UCSD-AML1 (cell line): ENCODE measurements at regions not wholly inside any gene's neighbourhood (a gene's known extent, or its start where the extent isn't known, plus 50 kb on each side); places are given as distances from the start of the nearest gene placed in this dataset.
"Not testable (repeated sequence)": the region's sequence is repeated elsewhere in the genome, so short reads cannot be mapped to it uniquely, and the experiment has no call there.

ENCODE experiments used
- DNase-seq: peaks from one replicate; lab custom pipeline; 2025; ENCODE audit not compliant: unreplicated experiment; lab: John Stamatoyannopoulos, UW

DNA sequence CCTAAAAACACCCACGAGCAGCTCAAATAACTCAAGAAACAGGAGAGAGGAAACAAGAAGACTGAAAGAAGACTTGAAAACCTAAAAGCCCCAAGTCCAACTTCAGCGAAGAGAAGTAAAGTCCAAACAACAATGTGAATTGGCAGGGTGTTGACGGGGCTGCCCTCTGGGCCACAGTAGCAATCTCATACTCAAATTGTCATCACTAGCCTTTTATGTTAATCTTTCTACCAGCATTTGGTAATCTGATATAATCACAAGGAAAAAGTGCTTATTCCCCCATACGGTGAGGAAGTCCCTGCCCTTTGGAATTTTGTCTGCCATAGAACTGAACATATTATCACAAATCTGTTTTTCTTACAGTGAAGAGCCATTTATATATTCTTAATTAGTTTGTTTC lies 51.5 kb upstream of the IFNE start:
- DNase-seq = no peak

DNA sequence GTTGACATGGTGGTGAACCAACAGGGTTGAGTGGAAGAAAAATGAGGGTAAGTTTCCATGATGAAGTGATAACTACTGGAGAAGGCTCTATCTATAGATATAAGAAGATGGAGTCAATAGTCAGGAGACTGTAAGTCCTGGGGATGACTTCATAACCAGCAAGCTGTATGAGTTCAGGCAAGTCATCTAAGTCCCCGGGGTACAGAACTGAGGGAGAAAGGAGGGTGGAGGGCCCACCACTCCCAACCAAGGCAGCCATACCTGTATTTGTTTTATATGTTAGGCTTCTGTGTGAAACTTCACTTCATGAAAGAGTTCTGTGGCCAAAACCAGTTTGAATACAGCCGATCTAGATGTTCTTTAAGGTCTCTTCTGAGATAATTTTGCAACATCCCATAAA lies 53.3 kb upstream of the IFNE start:
- no peak for DNase-seq

DNA sequence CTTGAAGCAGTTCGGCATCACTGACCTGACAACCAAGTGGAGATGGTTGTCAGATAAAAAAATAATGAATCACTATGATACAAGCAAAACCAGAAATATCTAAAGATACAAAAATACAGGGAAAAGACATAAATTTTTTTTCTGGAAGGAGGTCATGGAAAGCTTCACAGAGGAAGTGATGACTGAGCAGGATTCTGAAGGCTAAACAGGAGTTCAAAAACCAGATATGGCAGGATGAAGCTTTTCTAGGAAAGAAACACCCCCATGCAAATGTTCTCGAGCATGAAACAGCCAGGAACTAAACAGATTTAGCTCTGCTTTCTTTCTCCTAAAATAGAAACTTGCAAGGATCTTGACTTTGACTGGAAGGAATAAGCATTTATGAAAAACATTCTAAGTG lies 60.7 kb upstream of the IFNE start:
- no peak for DNase-seq

DNA sequence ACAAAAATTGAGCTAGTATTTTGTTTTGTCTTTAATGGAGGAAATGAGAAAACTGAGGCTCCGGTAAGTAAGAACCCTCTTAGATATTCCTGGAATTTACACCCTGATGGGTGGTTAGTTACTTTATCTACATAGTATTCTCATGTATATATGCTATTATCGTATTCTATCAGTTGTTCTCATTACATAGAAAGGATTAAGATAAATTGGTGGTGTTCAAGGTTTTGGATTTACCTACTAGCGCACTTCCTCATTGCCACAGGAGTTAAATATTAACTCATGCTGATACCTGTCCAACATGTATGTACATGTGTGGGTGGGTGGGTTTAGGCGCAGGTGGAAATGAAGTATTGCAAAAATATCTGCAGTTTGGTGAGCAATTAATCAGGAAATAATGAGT lies 61.1 kb upstream of the IFNE start:
- no peak for DNase-seq

DNA sequence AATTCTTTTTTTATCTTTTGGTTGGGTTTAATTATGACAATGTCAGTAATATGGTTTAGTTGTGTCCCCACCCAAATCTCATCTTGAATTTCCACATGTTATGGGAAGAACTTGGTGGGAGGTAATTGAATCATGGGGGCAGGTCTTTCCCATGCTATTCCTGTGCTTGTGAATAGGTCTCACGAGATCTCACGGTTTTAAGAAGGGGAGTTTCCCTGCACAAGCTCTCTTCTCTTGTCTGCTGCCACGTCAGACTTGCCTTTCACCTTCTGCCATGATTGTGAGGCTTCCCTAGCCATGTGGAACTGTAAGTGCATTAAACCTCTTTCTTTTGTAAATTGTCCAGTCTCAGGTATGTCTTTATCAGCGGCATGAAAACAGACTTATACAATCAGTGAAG lies 61.7 kb upstream of the IFNE start:
- not testable (repeated sequence) for DNase-seq

DNA sequence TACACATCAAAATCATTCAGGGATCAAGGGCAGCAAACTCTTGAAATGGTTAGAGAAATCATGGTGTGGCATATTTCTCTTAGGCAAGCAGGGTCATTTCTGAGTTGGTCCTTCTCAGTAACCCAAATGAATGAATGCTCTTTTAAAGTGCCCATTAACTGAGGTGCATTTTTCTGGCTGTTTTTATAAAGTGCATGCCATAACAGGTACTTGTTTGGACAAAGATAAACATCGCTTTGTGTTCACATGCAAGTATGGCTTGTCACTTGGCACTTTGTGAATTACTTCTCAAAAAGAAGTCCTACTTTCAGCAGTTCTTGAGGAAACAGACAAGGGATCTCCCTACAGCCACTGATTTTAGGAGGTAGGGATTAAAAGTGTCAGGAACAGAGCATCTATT lies 64.8 kb upstream of the IFNE start:
- DNase-seq = no peak

DNA sequence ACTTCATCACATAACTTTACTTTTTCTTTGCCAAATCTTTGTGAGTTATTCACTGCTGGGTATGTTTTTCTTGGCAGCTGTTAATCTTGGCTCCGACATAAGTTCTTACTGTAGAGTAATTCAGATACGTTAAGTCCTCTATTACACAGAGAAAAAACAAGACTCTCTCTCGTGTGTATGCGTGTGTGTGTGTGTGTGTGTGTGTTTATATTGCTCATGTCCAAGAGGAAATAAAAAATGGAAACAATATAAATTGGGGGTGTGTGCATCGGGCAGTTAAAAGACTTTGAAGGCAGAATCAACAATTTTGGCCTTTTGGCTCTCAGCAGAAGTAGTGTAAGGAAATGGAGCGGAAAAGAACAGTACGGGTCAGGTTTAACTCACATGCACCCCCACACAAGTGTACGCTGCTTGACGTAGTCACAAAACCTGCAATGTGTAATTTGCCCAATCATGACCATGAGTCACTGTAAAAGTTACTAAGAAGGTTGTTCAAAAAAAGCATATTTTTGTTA lies 67.2 kb upstream of the IFNE start:
- no peak for DNase-seq

DNA sequence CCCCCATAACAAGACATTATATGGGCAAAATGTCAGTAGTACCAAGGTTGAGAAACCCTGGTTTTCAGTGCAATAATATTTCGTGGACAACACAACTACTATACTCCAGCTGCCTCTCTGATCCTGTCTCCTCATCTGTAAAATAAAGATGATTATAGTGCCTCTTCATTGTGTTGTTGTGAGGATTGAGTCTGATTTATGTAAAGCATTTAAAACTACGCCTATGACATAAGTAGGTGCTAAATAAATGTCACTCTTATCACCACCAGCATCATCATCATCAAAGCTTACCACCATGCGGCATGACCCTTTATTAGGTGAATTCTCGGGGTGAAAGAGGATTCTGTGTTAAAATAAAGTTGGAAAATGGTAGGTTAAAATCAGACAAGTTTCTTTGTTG lies 67.8 kb upstream of the IFNE start:
- no peak for DNase-seq

DNA sequence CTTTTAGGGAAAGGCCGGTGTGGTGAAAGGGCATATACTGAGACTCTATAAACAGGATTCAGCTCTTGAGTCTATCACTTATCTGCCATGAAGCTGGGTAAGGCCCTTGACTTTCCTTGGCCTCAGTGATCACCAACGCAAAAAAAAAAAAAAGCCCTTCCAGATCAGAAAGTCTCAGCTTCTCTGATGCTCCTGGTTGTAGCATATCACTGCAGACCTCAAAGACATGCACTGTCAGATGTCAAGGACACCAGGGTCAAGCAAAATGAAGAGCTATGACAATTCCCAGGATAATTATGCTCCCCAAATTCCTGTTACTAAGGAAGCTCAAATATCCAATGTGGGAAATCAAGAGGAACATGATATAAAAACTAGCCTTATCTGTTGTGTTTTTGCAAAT lies 68.3 kb upstream of the IFNE start:
- no peak for DNase-seq

DNA sequence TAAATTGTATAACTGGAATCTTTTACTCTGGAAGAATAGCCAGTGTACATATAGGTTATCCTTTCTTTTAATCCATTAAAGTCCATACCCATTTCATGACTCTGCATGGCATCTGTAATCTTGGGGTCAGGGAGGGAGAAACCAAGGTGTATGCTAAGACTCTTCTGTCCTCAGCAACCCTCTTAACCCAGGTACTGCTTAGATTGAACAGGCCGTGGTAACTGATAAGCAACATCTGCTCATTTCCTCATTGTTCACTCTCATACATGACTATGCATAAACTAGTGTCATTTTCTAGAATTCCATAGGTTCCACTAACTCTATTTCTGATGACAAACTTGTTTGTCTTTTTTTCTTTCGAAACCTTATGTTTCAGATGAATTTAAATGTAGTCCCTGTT lies 69.3 kb upstream of the IFNE start:
- DNase-seq = no peak

DNA sequence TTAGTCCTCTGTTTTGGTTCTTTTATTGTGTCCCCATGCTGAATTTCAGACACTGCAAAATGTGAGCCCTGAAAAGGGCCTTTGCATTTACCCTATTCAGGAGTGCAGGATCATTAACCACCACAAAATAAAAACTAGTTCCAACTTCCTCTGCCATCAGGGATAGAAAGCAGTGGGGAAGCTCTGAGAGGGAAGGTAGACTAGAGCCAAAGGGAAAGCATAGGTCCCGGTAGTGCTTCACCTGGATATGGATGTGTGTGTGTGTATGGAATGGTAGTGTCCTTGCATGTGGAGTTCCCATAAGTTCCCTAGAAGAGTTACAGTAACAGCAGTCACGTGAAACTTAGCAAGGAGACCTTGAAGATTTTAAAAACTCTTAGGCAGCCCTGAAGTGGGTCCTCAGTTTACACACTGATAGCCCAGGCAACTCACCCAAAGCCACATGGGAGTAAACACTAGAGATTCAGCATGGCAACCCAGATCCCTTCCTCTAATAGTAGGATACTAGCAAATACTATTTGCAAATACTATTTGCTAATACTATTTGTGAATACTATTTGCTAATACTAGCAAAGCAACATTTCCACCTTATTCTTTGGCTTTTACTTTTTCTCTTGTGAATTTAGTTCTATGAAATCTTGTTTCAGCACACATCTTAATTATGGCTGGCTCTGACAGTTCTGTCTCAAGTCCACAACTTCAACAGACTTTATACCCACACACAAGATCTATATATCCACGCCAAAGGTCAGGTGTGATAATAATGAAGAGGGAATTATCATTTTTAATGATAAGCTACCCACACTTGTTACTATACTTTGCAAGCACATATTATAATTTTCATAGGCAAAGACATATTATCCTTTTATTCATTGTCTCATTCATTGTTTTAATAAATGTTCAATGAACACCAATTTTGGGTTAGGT lies 70.4 kb upstream of the IFNE start:
- DNase-seq = no peak

DNA sequence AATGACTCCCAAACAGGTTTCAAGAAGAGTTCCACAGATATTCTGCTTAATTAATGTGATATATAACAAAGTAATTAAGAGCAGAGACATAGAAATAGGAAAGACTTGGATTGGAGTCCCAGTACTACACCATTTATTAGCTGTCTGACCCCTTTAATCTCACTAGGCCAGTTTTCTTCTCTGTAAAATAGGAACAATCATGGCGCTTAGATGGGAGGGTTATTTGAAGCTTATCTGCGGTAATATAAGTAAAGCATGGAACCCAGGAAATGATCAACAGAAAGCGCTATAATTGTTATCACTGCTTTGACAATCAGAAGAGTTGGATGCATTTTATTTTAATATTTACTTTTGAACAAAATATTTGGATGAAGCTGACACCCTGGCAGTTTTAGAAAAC lies 71.3 kb upstream of the IFNE start:
- no peak for DNase-seq

DNA sequence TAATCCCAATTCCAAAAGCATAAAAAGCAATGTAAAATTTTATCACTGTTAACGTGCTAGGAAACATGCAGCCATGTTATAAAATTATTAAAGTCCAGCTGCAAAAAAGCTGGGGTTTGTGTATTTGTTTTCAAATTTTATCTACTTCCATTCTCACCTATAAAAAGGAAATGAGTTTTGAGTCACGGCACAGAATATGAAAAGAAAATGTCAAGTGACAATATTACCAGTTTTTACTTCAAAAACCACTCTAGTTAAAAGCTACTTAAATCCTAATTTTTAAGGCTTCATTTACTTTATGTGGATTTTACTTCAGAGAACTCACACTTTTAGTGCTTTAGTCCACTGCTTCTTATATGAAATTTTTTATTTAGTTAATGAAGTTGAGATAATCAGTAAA lies 72.7 kb upstream of the IFNE start:
- no peak for DNase-seq

DNA sequence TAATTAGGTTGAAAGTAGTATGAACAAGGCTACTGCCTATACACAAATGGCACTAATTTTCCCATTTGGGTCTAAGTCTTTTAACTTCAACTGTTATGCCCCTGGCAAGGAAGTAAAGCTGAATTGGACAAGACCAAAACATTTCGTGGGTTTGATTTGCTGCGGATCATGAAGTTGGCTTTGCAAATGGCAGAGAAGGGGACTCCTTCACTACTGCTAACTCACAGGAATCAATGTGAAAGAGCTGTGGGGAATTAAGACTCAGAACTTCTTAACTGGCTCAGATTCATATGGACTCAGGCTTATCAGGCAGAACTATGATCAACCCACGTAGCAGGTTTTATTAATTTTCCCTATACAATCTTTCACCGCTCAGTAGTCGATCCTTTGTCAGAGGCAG lies 73.8 kb upstream of the IFNE start:
- no peak for DNase-seq

DNA sequence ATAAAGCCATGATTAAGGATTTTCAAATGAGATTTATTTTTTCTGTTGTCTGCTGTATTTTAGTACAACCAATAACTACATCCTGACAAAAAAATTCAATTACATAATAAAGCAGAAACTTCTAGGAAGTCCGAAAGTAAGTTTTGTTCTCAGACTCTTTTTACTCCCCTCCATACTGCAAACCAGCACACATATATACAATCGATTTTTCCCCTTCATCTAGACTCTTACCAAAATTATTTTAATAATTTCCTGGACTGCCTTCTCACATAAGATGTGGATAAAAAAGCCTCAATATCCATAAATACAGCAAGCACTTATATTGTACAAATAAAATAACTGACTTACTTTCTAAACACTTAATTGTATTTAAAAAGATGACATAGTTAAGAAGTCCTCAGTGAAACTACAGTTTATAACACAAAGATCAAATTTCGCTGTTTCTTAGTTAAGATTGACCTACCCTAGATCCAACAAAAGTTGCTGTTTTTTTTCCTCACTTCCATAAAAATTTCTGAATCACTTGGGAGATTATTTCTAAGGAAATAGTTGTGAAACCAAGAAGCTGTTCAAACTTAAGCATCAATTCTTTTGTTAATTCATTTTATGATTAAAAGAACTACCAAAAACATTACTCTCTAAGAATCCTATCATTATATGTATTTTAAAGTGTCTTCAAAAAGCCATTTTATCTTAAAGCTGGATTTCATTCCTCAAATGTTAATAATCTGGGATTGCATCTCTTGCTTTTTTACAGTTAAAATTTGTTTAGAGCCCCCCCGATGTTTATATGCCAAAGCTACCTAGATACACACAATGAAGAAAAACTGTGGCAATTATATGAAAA lies 74.7 kb upstream of the IFNE start:
- DNase-seq = no peak

DNA sequence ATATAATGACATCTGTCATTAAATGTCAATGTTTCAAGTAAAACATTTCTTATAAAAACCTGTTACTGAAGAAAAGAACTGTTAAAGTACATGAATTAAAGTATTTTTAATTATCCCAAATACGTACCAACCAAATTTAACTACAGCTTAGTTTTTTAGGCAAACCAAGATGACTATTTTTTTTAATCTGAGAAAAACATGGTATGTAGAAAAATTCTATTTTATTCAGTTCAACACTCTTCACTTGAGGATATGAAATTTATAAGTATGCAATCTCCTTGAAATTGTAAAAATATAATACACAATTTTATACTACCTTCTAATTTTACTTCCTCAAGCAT lies 75.3 kb upstream of the IFNE start:
- no peak for DNase-seq

DNA sequence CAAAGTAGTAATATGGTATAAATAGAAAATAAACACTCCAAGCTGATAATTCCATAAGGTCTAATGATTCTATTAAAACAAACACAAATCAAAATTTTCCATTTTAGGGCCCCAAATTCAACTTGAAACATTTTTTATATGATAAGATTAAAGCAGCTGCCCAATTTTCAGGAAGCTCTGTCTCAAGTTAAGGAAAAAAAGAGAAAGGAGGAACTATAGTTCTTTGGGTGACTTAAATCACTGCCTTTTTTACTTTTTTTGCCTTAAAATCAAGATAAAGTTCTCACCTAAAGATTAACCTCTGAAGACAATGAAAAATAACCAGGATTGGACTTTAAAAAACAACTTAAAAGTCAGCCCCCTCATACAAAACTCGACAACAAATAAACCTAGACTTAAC lies 76.0 kb upstream of the IFNE start:
- DNase-seq = no peak

DNA sequence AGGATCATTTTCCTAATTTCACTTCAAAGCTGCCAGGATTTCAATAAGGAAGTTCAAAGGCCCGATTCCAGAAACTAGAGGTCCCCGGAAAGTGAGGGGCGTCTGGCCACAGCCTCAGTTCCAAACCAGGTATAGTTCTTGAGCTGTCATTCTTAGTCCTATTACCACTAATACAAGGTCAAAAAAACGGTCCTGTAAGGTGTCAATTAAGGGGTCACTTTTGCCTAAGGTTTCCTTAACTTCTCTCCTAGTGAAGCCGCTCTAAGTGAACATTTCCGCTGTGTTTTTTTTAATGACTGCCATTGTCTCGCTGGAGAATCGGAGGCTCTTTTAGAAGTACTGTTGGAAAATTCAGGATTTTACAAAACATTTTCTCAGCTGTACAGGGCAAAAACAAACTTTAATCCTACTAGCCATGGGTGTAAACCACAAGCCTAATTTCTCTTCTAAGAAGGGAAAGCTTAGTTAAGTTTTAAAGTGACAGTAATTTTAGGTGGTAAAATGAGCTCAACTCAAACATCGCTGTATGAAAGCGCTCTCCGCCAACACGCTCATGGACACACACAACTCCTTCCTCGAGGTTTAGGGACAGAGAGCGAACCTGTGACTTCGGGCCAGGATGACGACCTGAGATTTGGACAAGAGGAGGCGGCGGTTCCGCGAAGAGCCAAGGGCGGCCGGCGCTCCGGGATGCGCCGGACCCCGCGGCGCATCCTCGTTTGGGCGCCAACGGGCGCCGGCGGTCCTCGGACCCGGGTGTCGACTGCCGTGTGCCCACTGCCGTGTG lies 76.7 kb upstream of the IFNE start:
- DNase-seq = no peak

DNA sequence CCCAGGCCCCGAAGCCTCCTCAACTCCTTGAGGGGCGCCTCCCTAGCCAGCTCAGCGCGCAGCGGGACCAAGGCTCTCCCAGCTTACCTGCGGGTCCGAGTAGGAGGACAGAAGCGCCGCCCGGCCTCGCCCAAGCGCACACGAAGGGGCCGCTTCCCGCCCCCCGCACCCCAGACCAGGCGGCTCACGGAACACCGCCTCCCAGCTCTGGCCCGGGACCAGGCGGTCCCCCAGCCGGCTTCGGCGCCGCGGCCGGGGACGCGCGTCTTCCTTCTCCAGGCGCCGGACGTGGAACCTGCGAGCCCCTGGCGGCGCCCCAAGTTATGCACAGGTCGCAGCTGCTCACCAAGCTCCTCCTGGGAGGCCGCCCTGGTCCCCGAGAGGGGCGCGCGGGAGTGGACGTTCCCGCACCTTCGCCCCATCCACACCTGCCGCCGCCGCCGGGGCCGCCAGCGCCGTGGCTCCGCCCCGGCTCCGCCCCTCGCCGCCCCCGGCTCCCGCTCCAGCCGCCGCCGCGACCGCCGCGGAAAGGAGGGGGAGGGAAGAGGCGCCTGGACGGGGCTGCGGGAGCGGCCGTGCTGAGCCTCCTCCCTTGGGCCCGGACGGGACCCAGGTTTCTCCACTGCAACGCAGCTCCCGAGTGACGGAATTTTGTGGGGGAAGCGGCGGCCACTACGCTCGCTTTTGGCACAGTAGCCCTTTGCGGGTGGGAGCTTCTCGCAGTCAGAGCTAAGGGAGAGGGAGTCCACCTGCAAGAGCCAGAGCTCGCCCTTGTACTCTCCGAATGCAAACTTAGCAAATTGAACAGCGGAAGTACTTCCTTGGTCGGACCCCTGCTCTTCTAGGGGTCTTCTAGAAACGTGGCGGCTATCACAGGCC lies 77.5 kb upstream of the IFNE start:
- DNase-seq = no peak

DNA sequence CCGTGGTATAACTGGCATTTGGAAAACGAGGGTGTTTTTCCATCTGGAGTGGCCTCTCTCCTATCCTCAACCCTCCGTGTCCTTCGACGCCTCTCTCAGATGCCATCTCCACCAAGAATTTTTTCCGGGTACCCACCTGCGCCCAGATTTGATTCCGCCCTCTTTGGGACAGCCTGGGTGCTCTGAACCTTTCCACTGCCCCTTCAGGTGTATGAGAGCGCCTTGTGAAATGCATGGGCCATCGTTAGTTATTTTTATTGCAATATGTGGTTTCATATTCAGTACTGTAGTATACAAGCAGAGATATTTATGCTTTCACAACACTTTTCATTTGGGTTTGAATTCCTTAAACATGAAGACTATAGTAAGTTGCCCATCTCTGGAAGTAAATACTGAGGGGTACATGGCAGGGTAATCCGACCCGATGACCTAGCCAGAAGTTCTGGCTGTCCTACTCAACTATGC lies 78.2 kb upstream of the IFNE start:
- no peak for DNase-seq
